Kidney tubule cell (primary cell): ENCODE measurements at regions not wholly inside any gene's neighbourhood (a gene's known extent, or its start where the extent isn't known, plus 50 kb on each side); places are given as distances from the start of the nearest gene placed in this dataset.
"Not testable (repeated sequence)": the region's sequence is repeated elsewhere in the genome, so short reads cannot be mapped to it uniquely, and the experiment has no call there.

Experiments
- DNase-seq: peaks from one replicate; pipeline ENCODE4 v3.0.0-alpha.2; 2018; ENCODE audit warnings: low spot score

GRCh38 chr4:144799486-144799885 is 153.5 kb downstream of the HHIP start:
- DNase-seq: no peak

DNA sequence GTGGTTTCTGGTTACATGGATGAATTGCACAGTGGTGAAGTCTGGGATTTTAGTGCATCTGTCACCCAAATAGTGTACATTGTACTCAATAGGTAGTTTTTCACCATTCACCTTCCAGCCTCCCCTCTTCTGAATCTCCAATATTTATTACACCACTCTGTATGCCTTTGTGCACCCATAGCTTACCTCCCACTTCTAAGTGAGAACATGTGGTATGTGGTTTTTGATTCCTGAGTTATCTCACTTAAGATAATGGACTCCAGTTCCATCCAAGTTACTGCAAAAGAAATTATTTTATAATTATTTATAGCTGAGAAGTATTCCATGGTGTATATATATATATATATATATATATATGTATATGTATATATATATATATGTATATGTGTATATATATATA is 155.8 kb downstream of the HHIP start:
- DNase-seq: no peak

- DNase-seq: no peak
Observed at GRCh38 chr4:144808034-144808433, 162.1 kb downstream of the HHIP start.

DNA sequence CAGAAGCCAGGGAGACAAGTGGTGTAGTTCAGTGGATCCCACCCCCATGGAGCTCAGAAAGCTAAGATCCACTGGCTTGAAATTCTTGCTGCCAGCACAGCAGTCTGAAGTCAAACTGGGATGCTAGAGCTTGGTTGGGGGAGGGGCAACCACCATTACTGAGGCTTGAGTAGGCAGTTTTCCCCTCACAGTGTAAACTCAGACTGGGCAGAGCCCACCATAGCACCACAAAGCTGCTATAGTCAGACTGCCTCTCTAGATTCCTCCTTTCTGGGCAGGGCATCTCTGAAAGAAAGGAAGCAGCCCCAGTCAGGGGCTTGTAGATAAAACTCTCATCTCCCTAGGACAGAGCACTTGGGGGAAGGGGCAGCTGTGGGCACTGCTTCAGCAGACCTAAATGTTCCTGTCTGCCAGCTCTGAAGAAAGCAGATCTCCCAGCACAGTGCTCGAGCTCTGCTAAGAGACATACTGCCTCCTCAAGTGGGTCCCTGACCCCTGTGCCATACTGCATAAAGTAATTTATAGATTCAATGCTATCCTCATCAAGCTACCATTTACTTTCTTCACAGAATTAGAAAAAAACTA is 163.2 kb downstream of the HHIP start:
- no peak for DNase-seq

DNA sequence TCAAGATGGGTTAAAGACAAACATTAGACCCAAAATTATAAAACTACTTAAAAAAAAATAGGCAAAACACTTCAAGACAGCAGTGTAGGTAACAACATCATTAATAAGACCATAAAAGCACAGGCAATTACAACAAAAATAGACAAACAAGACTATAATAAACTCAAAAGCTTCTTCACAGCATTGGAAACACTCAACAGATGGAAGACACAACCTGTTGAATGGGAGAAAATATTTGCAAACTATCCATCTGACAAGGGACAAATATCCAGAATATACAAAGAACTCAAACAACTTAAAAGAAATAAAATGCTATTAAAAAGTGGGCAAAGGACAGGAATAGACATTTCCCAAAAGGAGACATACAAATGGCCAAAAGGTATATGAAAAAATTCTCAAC is 170.7 kb downstream of the HHIP start:
- no peak for DNase-seq

DNA sequence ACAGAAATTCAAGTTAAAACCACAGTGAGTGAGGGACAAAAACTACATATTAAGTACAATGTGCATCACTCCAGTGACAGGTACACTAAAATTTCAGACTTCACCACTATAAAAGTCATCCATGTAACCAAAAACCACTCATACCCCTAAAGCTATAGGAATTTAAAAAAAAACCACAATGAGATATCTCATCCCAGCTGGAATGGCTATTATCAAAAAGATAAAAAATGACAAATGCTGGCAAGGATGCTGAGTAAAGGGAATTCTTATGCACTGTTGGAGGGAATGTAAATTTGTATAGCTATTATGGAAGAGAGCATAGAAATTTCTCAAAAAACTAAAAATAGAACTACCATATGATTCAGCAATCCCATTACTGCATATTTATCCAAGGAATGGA is 171.1 kb downstream of the HHIP start:
- DNase-seq: no peak

DNA sequence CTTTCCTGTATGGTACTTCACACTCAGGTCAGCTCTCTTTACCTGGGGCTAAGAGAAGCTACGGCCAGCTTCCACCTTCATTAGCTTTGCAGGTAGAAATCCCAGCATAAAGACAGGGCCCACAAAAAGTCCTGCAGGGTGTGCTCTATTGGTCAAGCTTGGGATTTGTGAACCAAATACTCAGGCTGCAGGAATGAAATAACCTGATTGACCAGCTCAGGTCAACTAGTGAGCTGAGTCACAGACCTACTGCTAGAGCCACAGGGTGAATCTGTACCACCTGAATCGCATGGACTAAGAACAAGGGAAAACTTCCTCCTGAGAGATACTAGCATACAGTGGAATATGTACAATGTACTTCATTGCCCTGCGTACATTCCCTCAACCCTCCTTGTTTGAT is 172.2 kb downstream of the HHIP start:
- peak; percentile 34 for DNase-seq

DNA sequence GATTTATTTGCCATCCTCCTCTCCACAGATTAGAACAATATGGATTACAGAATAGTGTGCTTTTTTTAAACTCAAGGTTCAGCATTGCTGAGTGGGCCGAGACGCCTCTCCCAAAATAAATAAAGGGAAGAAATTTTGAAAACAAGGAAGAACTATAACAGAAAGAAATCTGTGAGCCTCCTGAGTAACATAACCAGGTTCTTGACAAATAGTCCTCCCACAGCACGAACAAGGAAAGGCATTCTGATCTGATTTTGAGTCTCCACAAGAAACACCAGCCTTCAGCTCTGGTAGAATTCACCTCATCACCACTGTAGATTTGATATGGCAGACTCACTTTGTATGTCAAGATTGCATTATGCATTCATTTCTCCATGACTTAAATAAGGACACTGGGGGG is 173.6 kb downstream of the HHIP start:
- no peak for DNase-seq

GRCh38 chr4:144820011-144820727 is 174.2 kb downstream of the HHIP start:
- peak; percentile 19 for DNase-seq

GRCh38 chr4:144820728-144821085 is 174.8 kb downstream of the HHIP start:
- no peak for DNase-seq

DNA sequence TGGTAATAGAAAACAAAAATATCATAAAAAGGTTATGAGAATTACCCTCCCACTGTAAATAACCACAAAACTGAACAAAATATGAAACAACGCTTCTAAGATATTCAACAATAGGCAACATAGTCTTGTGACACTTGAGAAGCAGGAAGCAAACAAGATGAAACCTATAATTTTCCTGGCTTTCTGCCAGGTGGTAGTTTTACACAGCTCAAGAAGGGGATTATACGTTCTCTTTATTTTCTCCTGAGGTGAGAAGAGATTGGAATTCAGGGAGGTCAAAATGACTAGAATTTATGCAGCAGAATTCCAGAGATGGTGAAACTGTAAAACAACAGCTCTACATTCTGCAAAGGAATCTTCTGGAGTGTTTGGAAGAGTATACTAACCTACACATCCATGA is 186.0 kb downstream of the HHIP start:
- DNase-seq: no peak

DNA sequence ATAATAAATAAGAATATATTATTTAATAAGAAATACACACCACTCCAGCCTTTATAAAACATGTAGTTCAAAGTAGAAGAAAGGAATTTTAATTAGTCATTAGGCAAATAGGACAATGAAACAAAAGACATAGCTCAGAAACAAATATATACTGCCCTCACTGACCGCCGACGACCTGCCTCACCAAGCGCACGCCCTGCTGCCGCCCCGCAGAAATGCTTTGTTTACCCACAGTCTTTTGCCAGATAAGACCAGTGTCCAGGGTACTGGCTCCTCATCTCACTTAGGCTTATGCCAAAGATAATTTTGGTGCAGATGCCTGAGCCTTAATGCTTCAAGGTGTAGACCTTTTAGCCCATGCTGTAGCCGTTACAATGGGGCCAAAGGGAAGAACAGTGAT is 199.5 kb downstream of the HHIP start:
- DNase-seq: no peak

DNA sequence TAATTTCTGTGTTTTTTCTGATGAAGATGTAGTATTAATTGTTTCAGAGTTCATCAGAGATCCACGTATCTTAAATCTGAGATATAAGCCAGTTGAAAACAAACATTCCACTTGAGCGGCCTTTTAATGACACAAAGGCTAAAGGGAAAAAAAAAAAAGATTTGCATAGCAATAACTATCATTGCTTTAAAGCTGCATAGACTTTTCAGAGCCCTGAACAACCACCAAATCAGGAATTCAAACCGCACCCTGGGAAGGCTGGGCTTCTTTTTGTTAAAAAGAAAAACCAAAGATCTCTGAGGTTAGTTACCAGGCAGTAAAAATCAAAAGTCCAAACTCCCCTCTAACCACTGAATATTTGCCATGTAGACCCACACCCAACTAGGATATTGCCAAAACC is 206.0 kb downstream of the HHIP start:
- no peak for DNase-seq

DNA sequence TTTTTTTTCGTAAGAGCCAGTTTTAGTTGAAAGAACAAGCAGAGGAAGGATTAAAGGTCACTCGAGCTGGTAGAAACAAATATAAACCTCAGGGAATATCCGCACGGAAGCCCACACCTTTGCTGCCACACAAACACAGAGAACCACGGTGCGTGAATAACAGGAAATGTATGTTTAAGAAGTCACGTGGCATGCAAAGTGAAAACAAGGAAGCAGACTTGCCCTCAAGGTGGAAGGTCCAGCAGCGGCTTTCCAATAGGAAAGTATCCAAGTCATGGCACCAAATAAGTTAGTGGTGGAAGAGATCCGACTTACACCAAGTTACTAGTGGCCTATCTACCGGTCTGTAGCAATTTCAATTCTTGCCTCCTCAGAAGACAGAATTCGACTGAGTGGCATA is 215.5 kb downstream of the HHIP start:
- DNase-seq: no peak

DNA sequence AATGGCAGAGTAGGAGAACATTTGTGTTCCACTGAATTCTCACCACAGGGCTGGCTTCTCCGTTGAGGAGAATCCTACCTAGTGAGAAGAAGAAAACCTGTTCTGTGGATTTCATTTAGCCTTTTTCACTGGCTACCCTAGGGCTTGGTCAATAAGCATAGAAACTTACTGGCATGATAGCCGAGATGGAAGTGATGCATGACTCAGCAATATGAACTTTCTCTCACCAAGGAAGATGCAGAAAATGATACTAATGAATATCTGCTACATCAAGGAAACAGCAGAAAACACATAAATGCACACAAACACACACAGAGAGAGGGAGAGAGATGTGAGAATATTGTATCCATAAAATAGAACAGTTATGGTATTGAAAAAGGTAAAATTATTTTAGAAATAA is 216.3 kb downstream of the HHIP start:
- no peak for DNase-seq

- DNase-seq: not testable (repeated sequence)
Observed at GRCh38 chr4:144864891-144865290, 218.9 kb downstream of the HHIP start.

DNA sequence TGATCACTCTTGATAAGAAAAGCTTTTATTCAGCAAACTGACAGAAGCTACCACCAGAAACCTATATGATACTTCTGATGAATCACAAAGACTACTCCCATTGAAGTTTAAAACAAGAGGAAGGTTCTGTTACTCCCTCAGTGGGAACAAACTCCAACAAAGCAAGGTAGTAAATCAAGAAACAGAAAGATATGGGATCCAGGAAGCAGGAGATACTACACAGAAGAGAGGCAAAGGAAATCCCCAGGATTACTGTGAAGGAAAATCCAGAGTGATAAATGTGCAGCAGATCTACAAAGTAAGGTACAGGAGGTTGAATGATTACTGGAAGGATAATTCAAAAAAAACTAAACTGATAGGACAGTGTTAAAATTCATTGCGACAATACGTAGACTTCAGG is 222.4 kb downstream of the HHIP start:
- peak; percentile 17 for DNase-seq

DNA sequence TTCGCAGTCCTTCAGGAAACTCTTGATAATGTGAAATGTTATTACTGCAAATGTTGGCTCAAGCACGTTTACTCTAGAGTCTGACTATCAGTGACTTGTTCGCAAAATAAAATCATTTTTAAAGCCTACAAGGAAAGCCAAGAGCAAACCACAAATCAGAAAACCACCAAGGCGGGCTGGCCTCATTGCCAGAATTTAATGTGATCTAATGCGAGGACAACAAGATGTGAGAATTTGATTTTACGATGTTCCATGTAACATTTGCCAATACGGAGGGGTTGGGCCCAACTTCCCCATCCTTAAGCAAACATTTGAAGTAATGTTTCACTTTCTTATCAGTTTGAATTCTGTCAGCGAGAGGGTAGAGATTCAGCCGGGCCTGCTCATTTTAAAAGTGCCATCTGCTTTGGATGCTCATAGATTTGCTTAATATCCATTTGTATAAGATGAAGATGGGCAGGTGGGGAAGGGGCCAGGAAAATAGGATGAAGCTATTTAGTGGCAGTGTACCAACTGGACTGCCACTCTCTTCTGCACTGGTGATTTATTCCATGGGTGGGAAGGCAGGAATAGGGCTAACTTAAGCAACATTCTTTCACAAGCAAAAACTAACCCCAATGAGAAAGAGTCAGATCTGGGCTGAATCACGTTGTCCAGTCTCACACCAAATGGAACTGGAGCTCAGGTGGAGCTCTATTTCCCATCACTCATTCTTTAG is 225.3 kb downstream of the ANAPC10 start:
- no peak for DNase-seq

DNA sequence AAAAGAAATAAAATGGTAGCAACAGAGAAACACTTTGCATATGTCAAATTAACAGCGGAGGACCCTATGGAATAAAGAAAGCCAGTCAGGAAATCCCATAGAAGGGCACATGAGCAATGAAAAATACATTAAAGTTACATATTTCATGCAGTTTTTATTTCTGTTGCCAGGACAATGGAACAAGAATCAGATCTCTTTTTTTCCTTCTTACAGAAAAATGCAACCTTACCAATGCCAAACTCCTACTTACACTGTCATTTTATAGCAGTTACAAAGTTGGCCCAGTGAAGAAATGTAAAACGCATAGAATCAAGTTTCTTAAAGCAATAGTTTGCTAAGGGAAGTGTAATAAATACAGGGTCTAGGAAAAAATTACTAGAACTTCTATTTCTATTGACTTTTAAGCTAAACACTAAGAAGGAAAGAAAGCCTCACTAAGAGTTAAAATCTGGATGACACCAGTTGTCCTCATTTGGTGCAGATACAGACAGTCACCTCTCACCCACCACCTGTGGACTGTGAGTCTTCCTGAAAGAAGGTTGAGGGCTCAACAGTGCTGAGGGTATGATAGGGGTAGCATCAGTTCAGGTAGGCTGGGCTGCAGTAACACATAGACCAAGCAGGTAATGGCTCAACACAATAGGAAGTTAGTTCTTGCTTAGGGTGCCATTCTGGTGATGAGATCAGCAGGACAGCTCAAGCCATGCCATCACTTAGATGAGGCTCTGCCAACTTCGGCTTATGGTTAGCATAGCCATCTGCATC is 224.6 kb downstream of the ANAPC10 start:
- no peak for DNase-seq

- DNase-seq: peak; percentile 52
Observed at GRCh38 chr4:144894573-144894972, 203.4 kb downstream of the ANAPC10 start.

DNA sequence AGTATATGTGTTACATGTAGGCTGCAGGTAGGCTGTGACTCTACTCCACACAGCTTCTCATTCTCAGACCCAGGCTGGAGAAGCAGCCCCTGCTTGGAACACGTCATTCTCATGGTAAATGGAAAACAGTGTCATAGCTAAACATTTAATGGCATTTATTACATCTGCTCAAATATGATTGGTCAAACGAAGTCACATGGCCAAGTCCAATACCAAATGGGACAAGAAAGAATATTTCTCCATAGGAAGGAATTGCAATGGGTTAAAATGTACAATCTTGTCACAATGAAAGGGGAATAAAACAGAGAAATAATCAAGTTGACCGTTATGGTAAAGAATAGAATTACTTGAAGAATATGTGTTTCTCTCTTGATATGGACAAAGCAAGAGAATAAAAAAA is 198.6 kb downstream of the ANAPC10 start:
- no peak for DNase-seq

DNA sequence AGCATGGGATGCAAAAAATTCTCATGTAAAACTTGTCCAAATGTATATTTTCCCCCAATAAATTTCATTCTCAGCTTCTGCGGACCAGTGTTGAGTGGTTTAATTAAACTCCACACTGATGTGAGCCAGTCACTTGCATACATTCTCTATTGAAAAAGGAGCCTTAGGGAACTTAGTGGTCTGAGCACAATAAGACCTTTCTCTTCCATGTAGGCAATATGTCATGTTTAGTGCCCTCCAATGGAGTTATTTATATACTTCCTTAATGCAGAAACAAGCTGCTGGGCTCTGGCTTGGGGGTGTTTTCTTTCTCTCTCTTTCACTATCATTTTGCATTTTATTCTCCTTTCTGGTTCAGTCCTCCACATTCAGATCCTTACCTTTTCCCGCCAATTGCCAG is 196.9 kb downstream of the ANAPC10 start:
- DNase-seq: no peak

DNA sequence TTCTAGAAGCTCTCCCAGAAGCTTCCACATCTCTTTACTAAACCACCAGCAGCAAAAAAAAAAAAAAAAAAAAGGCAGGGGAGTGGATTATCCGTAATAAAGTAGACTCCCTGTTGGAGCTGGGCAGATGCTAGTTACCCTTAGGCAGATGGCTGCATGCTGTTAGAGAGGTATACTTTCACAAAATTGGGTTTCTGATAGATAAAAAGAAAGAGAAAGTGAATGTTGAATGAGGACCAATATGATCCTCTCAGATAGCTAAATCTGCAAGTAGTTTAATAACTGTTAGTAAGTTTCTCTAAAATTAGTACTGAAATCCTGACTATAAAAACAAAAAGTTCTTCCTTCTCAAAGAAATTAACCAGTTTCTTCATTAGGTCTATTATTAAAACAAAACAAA is 195.4 kb downstream of the ANAPC10 start:
- no peak for DNase-seq
